K562 (cell line): ENCODE measurements at regions not wholly inside any gene's neighbourhood (a gene's known extent, or its start where the extent isn't known, plus 50 kb on each side); places are given as distances from the start of the nearest gene placed in this dataset.

Source experiments
- ARNT ChIP-seq, 2 experiments: fragments of 450-650 bp; IDR thresholded peaks; 2 replicates each; pipeline ENCODE4 v1.6.1; 2016; ENCODE audit warnings: mild to moderate bottlenecking in 1 of 2
- CTCF ChIP-seq, 3 experiments: IDR thresholded peaks in 2 of 3; conservative IDR thresholded peaks in 1 of 3; 2 replicates each; pipeline ENCODE4 v1.5.1; 2011 to 2012; ENCODE audit warnings: low read length in 3 of 3, mild to moderate bottlenecking in 3 of 3, control low read depth in 2 of 3, improper control_type of control experiment in 1 of 3, inconsistent platforms in 1 of 3, low read depth in 1 of 3, mixed read lengths in 1 of 3, moderate library complexity in 1 of 3; ENCODE audit not compliant: insufficient read depth in 2 of 3
- ZNF274 ChIP-seq: IDR thresholded peaks from 2 replicates; pipeline ENCODE4 v1.6.1; 2011; ENCODE audit warnings: low read depth, mild to moderate bottlenecking, low read length, moderate library complexity, borderline replicate concordance
- ZNF57 ChIP-seq: fragments of 450-650 bp; formaldehyde crosslinking; IDR thresholded peaks from 2 replicates; pipeline ENCODE4 v1.4.0; 2020; ENCODE audit warnings: mild to moderate bottlenecking, moderate library complexity

GRCh38 chr4:29046781-29047180 is 1673.4 kb upstream of the PCDH7 start:
- no peak for TF ChIP-seq ARNT (IDR thresholded peaks at IDR 0.05)
- TF ChIP-seq ZNF57 (CRISPR knock-in tag): no peak
- no peak for TF ChIP-seq ZNF274
- TF ChIP-seq CTCF (IDR thresholded peaks at IDR 0.05 in 2 of 3, conservative IDR thresholded peaks at IDR 0.05 in 1 of 3; ENCODE audit: insufficient read depth in 2 of 3, low read depth in 1 of 3, low read length in 3 of 3): no peak
